ENCODE measurements at regions not wholly inside any gene's neighbourhood (a gene's known extent, or its start where the extent isn't known, plus 50 kb on each side); places are given as distances from the start of the nearest gene placed in this dataset.
A peak's percentile ranks its signal among the peaks of the same experiment; 100 is the strongest.
"Not testable (repeated sequence)": the region's sequence is repeated elsewhere in the genome, so short reads cannot be mapped to it uniquely, and the experiment has no call there.

DNA sequence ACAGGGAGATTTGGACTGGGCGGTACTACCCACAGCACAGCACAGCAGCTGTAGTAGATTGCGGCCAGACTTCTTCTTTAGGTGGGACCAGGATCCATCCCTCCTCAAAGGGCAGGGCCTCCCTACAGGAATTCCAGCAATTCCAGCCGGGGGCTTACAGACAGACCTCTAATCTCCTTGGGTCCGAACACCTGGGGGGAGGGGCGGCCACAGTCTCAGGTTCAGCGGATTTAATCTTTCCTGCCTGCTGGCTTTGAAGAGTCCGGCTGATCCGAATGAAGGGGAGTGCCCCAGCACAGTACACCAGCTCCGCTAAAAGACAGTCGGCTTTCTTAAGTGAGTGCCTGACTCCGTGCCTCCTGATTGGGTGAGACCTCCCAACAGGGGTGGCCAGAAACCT, 1708.5 kb downstream of the BRINP3 start:
- DNase-seq = no peak

DNA sequence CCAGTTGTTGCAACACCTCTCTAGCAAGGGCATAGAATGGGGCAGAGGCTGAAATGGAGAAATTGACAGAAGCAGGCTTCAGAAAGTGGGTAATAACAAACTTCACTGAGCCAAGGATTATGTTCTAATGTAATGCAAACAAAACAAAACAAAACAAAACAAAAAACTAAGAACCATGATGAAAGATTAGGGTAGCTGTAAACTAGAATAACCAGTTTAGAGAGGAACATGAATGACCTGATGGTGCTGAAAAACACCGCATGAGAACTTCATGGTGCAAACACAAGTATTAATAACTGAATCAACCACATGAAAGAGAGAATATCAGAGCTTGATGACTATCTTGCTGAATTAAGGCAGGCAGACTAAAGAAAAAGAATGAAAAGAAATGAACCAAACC, 1707.7 kb downstream of the BRINP3 start:
- DNase-seq = peak; percentile 15

DNA sequence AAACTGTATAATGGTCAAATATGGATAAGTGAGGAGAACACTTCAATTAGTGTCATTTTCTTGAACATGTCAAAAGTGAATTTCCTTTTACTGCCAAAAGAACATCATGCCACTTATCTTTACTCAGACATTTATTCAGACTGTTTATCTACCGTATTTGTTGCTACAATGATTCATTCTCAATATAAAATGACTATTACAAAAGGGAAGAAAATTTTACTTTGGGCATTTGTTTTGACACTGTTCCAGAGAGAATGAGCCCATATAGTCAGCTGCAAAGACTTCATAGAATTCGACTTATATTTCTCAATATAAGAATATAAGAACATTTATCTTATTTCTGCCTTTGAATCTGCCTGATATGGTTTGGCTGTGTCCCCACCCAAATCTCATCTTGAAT, 1699.1 kb downstream of the BRINP3 start:
- DNase-seq = no peak

DNA sequence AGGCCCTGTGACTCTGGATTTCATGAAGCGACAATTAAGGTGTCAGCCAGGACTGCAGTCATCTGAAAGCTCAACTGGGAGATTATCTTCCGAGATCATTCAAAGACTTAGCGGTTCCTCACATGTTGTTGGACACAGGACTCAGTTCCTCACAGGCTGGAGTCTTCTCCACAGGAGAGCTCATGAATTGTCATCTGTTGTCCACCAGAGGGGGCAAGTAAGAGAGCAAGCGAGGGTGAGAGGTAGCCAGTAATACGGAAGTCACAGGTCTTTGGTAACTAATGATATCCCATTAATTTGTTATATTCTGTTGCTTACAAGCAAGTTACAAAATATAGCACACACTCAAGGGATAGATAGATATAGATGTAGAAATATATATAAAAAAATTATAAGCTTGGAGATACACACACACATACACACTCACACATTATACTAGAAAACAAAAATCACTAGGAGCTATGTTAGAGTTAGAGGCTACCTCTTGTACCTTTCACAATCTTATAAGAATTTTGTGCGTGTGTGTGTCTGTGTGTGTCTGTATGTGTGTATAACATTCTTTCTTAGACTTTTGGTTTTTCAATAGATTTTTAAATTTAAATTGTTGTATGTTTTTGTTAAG, 1695.3 kb downstream of the BRINP3 start:
- peak; percentile 44 for DNase-seq

DNA sequence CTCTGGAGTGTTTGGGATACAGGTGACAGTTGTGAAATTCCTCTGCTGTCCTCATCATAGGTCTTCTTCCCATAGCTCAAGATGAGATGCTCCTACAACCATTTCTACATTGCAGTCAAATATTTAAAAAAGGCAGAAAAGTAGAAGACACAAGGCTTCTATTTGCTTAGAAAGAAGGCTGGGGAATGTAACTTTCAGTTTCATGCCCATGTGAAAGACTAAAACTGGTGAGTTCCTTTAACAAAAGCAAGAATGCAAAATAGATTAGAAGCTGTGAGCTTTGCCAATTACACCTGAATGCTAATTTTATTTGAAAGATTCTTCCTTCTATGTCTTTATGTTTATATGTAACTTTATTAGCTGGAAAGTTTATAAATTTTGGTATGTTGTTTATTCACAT, 1682.7 kb downstream of the BRINP3 start:
- DNase-seq = no peak

DNA sequence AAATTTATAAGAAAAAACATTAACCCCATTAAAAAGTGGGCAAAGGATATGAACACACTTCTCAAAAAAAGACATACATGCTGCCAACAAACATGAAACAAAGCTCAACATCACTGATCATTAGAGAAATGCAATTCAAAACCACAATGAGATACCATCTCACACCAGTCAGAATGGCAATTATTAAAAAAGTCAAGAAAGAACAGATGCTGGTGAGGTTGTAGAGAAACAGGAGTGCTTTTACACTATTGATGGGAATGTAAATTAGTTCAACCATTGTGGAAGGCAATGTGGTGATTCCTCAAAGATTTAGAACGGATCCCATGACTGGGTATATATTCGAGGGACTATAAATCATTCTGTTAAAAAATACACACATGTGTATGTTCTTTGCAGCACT, 1665.5 kb downstream of the BRINP3 start:
- not testable (repeated sequence) for DNase-seq

DNA sequence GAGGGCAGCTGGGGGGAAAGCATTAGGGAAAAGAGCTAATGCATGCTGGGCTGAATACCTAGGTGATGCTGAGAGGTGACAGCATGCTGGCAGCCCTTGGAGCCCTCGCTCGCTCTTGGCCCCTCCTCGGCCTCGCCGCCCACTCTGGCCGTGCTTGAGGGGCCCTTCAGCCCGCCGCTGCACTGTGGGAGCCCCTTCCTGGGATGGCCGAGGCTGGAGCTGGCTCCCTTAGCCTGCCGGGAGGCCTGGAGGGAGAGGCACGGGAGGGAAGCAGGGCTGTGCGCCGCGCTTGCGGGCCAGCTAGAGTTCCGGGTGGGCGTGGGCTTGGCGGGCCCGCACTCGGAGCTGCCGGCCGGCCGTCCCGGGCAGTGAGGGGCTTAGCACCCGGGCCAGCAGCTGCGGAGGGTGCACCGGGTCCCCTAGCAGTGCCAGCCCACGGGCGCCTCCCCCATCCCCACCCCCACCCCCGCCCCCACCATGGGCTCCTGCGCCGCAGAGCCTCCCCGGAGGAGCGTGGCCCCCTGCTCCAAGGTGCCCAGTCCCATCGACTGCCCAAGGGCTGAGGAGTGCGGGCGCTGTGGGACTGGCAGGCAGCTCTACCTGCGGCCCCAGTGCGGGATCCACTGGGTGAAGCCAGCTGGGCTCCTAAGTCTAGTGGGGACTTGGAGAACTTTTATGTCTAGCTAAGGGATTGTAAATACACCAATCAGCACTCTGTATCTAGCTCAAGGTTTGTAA, 1664.7 kb downstream of the BRINP3 start:
- DNase-seq = not testable (repeated sequence)

DNA sequence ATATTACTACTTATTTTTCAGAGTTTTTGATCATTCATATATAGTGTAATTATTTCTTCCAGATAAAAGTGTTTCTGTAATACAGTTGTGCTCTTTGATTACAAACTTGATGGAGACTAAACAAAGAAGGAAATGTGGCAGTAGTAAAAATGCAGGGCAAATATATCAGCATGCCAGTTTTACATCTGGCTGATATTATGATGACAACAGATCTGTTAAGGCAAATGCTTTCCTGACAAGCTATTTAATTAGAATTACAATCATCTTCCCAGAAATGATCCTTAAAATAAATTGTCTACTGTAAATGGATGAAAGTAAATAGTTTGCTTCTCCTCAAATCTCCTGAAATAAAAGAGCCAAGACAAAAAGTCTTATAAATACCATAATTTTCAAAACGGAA, 1659.8 kb downstream of the BRINP3 start:
- no peak for DNase-seq

DNA sequence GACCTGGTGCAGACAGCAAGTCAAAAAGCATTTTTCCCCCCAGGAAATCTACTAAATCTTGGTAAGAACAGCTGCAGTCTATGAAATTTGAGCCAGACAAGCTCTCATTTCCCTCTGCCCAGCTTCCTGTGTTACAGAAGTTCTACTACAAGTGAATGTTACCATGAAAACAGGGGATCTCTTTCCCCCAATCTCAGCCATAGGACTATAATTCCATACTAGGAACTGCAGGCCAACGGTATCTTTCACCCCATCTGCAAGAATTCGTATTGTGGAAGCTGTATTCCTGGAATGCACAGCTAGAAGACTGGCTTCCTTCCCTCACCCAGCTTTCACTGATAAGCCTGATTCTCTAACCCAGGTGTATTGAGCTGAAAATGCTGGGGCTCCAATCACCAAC, 1655.4 kb downstream of the BRINP3 start:
- DNase-seq = peak; percentile 52

DNA sequence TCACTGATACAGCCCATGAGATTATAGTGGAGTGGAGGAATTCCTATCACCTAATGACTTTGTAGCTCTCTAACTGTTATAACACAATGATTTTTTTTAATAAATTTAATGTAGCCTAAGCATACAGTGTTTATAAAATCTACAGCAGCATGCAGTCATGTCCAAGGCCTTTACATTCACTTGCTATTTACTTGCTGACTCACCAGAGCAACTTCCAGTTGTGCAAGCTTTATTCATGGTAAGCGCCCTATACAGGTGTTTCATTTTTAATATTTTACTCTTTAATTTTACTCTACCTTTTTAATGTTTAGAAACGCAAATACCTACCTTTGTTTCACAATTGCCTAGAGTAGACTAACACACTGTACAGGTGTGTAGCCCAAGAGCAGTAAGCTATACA, 1652.2 kb downstream of the BRINP3 start:
- no peak for DNase-seq

DNA sequence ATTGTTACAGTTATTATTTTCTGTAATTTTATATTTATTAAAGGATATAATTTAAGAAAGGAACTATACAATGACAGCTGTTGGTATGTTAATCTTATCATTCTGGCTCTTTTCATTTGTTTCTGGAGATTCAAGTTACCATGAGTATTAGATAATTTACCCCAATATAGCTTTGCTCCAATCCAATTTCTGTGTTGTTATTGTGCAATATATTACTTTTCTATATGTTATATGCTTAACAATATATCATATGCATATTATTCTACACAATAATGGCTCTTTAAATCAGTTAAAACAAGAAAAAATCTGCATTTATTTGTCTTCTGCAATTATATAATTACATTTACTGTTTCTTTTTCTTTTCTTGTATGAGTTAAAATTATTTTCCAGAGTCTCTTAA, 1650.9 kb downstream of the BRINP3 start:
- DNase-seq = no peak

DNA sequence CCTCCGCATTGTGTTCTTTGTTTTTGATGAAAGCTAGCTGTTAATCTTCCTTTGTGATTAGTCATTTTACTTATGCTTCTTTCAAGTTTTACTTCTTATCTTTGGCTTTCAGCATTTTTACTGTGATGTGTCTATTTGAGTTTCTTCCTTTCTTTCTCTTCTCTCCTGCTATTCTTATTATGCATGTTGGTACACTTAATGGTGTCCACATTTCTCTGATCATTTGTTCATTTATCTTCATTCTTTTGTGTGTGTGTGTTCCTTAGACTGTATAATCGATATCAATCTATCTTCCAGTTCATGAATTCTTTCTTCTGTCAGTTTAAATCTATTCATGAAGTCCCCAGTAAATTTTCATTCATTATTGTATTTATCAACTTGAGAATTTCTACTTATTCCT, 1650.3 kb downstream of the BRINP3 start:
- DNase-seq = no peak

DNA sequence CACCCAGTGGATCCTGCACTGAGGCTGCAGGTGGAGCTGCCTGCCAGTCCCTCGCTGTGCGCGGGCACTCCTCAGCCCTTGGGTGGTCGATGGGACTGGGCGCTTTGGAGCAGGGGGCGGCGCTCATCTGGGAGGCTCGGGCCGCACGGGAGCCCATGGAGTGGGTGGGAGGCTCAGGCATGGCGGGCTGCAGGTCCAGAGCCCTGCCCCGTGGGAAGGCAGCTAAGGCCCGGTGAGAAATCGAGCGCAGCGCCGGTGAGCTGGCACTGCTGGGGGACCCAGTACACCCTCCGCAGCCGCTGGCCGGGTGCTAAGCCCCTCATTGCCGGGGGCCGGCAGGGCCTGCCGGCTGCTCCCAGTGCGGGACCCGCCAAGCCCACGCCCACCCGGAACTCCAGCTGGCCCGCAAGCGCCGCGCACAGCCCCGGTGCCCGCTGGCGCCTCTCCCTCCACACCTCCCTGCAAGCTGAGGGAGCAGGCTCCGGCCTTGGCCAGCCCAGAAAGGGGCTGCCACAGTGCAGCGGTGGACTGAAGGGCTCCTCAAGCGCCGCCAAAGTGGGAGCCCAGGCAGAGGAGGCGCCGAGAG, 1636.5 kb downstream of the BRINP3 start:
- DNase-seq = not testable (repeated sequence)

DNA sequence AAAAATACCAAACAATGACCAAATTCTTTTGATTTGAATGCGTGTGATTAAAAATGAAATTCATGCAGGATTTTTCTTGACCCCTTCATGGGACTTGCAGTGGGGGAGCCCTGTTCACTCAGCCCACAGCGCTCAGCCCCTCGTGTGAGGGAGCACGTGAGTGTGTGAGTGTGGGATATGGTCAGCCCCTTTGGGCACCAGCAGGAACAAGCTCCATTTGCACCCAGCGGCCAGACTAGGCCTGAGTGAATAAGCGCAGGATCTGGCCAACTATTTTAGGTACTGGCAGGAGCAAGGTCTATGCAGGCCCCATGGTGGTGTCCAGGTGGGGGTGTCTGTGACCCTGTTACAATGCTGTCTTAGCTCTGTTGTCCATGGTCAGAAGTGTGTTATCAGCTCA, 1631.2 kb downstream of the BRINP3 start:
- DNase-seq = no peak

DNA sequence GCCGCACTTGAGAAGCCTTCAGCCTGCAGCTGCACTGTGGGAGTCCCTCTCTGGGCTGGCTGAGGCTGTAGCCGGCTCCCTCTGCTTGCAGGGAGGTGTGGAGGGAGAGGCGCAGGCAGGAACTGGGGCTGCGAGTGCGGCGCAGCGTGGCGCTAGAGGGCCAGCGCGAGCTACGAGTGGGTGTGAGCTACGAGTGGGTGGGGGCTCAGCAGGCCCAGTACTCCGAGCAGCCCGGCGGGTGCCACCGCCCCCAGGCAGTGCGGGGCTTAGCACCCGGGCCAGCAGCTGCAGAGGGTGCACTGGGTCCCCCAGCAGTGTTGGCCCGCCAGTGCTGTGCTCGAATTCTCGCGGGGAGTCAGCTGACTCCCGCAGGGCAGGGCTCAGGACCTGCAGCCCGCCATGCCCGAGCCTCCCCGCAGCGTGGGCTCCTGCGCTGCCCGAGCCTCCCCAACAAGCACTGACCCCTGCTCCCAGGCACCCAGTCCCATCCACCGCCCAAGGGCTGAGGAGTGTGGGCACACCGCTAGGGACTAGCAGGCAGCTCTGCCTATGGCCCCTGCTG, 1620.1 kb downstream of the BRINP3 start:
- DNase-seq = no peak

DNA sequence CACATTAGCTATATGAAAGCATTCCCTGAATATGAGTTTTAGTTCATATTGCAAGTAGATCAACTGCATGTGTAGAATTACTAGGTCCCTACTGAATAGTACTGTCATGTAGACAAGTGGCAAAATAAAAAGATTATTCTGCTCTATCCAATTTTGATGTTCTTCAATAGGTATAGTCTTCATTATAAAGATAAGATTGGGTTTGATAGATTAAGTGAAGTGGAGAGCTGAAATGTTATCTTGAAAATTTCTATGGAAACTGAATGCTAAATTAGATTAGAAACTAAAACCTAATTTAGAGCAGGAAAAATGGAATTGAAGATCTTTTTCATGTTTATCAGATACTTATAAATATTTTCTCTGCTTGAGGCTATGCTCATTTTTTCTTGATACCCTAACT, 1610.0 kb downstream of the BRINP3 start:
- no peak for DNase-seq

DNA sequence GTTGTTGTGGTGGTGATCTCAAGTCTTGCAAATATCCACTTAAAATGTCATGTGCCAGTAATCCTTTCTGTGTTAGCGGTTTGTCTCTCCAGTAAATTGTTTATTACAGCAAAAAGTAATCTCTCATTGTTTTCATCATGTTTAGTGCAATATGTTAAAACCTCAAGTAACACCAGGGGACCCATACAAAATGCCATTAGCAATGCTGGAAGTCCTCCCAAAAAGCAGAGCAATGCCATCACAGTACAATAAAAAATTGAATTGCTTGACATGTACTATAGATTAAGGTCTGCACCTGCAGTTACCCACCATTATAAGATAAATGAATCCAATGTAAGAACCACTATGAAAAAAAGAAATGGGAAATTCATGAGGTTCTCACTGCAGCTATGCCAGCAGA, 1606.5 kb downstream of the BRINP3 start:
- DNase-seq = no peak

DNA sequence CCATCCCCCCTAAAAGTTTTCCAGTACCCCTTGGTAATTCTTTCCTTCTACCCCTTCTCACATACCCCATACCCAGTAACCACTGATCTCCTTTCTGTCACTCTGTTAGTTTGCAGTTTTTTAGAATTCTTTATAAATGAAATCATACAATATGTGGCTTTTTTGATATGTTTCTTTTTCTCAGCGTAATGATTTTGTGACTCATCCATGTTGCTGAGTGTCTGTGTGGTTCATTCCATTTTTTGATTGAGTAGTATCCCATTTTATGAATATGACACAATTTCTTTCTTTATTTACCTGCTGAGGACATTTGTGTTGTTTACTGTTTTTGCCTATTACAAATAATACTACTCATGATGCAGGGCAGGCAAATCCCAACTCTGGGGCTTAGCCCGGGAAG, 1605.3 kb downstream of the BRINP3 start:
- no peak for DNase-seq

DNA sequence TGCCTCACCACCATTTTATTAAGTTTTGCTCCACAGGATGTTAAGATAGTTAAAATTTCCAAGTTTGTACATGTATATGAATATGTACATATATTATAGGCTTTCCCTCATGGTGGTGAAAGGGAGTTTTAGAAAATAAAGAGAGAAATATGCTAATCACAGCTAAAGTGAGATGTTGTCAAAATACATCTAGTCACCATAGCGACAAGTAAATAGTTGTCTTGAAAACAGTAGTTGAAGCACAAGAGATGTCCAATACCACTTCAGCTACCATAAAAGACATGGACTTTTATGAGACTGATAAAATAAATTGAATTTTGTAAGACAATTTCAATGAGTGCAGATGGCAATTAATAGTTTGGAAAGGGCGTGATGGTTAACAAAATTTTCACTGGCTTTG, 1600.0 kb downstream of the BRINP3 start:
- peak; percentile 2 for DNase-seq

DNA sequence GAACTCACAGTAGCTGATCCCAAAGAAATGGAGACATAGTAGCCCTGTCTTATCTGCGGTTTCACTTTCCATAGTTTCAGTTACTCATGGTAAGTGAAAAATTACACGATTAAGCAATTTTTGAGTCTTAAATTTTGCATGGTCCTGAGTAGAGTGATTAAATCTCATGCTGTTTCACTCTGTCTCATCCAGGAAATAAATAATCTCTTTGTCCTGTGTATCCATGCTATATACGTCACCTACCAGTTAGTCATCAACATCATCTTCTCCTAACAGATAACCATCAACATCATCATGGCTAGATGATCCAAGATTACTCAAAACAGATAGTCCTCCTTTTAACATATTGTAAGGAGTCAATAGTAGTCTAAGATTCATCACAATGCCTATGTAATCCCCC, 1589.3 kb downstream of the BRINP3 start:
- no peak for DNase-seq

DNA sequence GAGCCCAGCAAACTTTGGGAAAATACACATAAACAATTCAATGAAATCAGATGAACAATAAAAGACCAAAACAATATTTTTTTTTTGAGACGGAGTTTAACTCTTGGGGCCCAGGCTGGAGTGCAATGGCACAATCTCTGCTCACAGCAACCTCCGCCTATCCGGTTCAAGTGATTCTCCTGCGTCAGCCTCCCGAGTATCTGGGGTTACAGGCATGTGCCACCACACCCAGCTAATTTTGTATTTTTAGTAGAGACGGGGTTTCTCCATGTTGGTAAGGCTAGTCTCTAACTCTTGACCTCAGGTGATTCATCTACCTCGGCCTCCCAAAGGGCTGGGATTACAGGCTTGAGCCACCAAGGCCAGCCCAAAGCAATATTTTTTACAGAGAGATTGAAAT, 1588.5 kb downstream of the BRINP3 start:
- DNase-seq = no peak

DNA sequence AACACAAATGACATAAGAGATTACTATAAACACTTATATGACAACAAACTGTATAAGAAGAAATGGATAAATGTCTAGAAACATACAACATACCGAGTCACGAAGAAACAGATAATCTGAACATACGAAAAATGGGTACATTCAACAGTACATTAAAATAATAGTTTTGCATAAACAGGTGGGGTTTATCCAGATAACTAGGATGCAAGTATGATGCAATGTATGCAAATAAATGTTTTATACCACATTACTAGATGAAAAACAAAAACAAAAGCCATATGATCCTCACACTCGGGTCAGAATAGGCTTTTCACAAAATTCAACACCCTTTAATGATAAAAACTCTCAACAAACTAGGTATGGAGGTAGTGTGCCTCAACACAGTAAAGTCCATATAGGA, 1585.7 kb downstream of the BRINP3 start:
- DNase-seq = no peak

DNA sequence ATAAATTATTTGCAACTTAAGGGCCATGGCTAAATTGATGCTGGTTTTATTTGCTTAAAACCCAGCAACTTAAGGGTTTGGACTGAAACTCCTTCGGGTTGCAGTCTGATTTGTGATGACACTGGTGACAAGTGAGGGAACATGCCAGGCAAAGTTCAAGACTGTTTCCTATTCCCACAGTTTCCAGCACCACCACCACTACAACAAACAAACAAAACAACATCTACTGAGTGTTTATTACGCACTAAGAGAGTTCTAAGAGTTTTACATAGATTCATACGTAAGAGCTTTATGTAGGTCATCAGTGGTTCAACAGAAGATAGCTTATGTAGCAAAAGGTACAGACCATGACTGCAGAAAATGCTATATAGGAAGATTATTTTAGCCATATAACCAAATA, 1582.1 kb downstream of the BRINP3 start:
- DNase-seq = no peak

DNA sequence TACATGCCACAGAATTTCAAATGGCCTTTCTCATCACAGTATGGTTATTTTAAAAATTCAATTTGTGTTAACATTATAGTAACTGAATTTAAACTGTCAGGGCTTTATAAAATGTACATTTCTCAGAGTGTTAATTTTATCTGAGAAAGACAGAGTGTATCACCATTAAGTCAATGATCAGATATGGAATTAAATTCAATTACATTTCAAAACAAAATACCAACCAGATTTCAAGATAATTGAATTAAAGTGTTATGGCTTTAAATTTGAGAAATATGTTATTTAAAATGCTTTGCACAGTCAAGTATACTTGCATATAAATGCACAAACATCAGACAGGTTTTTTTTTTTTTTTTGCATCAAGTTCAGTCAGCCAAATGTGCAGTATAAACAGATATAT, 1574.4 kb downstream of the BRINP3 start:
- DNase-seq = no peak
